ENCODE measurements at regions not wholly inside any gene's neighbourhood (a gene's known extent, or its start where the extent isn't known, plus 50 kb on each side); places are given as distances from the start of the nearest gene placed in this dataset.

DNA sequence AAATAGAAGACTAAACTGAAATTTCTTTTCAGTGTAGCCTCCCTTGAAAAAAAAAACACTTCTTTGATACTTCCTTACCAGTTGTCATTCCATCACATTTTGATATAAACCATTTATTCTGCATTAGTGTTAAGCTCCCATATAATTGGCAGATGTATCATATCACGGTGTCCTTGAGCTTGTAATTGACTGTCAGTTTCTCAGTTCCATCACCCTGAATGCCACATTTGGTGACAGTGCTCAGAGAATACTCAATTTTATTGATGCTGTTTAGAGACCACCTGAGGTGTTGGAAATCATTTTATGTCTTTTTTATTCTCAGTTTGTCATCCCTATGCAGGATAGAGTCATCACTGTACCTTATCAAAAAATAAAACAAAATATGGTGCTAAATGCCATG, 1528.2 kb downstream of the RAPGEF2 start:
- TF ChIP-seq CTCF (IDR thresholded peaks at IDR 0.05) (no peak), POLR2AphosphoS5 (IDR thresholded peaks at IDR 0.05) (no peak), POLR2A (IDR thresholded peaks at IDR 0.05) (no peak)

Measured in upper lobe of left lung (tissue), 4 donors.